HEK293 (cell line): ENCODE measurements at regions not wholly inside any gene's neighbourhood (a gene's known extent, or its start where the extent isn't known, plus 50 kb on each side); places are given as distances from the start of the nearest gene placed in this dataset.

ENCODE experiments used
- CTCF ChIA-PET: fragments of 350-600 bp; formaldehyde crosslinking; extraction: SDS; loops from one replicate; lab custom pipeline; 2021; ENCODE audit warnings: antibody characterized with exemption; lab: Yijun Ruan, JAX
- POLR2A ChIA-PET: fragments of 300-600 bp; formaldehyde crosslinking; extraction: SDS; loops from one replicate; lab custom pipeline; 2020; ENCODE audit warnings: antibody characterized with exemption, inconsistent platforms; lab: Yijun Ruan, JAX
- H3K27ac ChIP-seq: fragments of 200-500 bp; sonication (Bioruptor generic); 2 replicates; pipeline ENCODE4 v1.5.1; 2014; ENCODE audit warnings: low read depth, low read length, control low read depth, inconsistent platforms; ENCODE audit errors: extremely low read depth
- H3K36me3 ChIP-seq, 2 experiments: fragments of 200-500 bp in 1 of 2; sonication (Bioruptor generic) in 1 of 2; 1 replicate in 1 of 2; 2 replicates in 1 of 2; pipeline ENCODE4 v1.5.1; 2014 to 2017; ENCODE audit warnings: inconsistent platforms in 2 of 2, low read length in 2 of 2; ENCODE audit not compliant: control insufficient read depth in 2 of 2, insufficient read depth in 1 of 2
- H3K4me1 ChIP-seq: fragments of 200-500 bp; sonication (Bioruptor generic); 2 replicates; pipeline ENCODE4 v1.5.1; 2014; ENCODE audit warnings: mild to moderate bottlenecking, low read length, inconsistent platforms; ENCODE audit not compliant: control insufficient read depth, insufficient read depth
- H3K4me3 ChIP-seq: 2 replicates; pipeline ENCODE4 v1.5.1; 2011; ENCODE audit warnings: low read depth, mild to moderate bottlenecking, control low read depth, low read length, moderate library complexity
- H3K9me3 ChIP-seq: fragments of 200-500 bp; sonication (Bioruptor generic); 2 replicates; pipeline ENCODE4 v1.5.1; 2014; ENCODE audit warnings: low read depth, low read length, inconsistent platforms; ENCODE audit not compliant: control insufficient read depth, insufficient read depth
- BCL11A ChIP-seq: fragments of 450-650 bp; formaldehyde crosslinking; IDR thresholded peaks from 2 replicates; pipeline ENCODE4 v1.5.1; 2016; ENCODE audit warnings: low read depth, missing biosample characterization, missing genetic modification characterization
- HOXC10 ChIP-seq: sonication (generic); formaldehyde crosslinking; IDR thresholded peaks from 2 replicates; pipeline ENCODE4 v1.8.1; 2023; ENCODE audit warnings: mild to moderate bottlenecking, missing genetic modification reagents
- PRDM10 ChIP-seq: fragments of 450-650 bp; formaldehyde crosslinking; IDR thresholded peaks from 2 replicates; pipeline ENCODE4 v1.5.1; 2016; ENCODE audit warnings: missing biosample characterization, missing genetic modification characterization
- REST ChIP-seq: fragments of 450-650 bp; formaldehyde crosslinking; IDR thresholded peaks from 2 replicates; pipeline ENCODE4 v1.5.1; 2016; ENCODE audit warnings: missing biosample characterization, missing genetic modification characterization
- SCRT2 ChIP-seq: fragments of 450-650 bp; formaldehyde crosslinking; IDR thresholded peaks from 2 replicates; pipeline ENCODE4 v1.5.1; 2016; ENCODE audit warnings: missing biosample characterization, missing genetic modification characterization
- ZBTB10 ChIP-seq: fragments of 450-650 bp; formaldehyde crosslinking; IDR thresholded peaks from 2 replicates; pipeline ENCODE4 v1.5.1; 2016; ENCODE audit warnings: missing biosample characterization, missing genetic modification characterization
- ZNF133 ChIP-seq: fragments of 450-650 bp; formaldehyde crosslinking; IDR thresholded peaks from 2 replicates; pipeline ENCODE4 v1.5.1; 2016; ENCODE audit warnings: missing biosample characterization, missing genetic modification characterization
- ZNF146 ChIP-seq: fragments of 450-650 bp; formaldehyde crosslinking; IDR thresholded peaks from 2 replicates; pipeline ENCODE4 v1.5.1; 2016; ENCODE audit warnings: missing biosample characterization, missing genetic modification characterization
- ZNF23 ChIP-seq: fragments of 450-650 bp; formaldehyde crosslinking; IDR thresholded peaks from 2 replicates; pipeline ENCODE4 v1.5.1; 2016; ENCODE audit warnings: missing biosample characterization, missing genetic modification characterization, borderline replicate concordance
- ZNF239 ChIP-seq: fragments of 450-650 bp; formaldehyde crosslinking; IDR thresholded peaks from 2 replicates; pipeline ENCODE4 v1.5.1; 2016; ENCODE audit warnings: missing biosample characterization, missing genetic modification characterization
- ZNF555 ChIP-seq: fragments of 450-650 bp; formaldehyde crosslinking; conservative IDR thresholded peaks from 2 replicates; pipeline ENCODE4 v1.5.1; 2017; ENCODE audit warnings: missing biosample characterization, mild to moderate bottlenecking, missing genetic modification characterization, inconsistent platforms
- ZNF791 ChIP-seq: fragments of 450-650 bp; formaldehyde crosslinking; IDR thresholded peaks from 2 replicates; pipeline ENCODE4 v1.5.1; 2016; ENCODE audit warnings: missing biosample characterization, missing genetic modification characterization
- ZNF792 ChIP-seq: fragments of 450-650 bp; formaldehyde crosslinking; IDR thresholded peaks from 2 replicates; pipeline ENCODE4 v1.5.1; 2016; ENCODE audit warnings: missing biosample characterization, missing genetic modification characterization
- ZSCAN4 ChIP-seq: fragments of 450-650 bp; formaldehyde crosslinking; IDR thresholded peaks from 2 replicates; pipeline ENCODE4 v1.5.1; 2017; ENCODE audit warnings: missing biosample characterization, missing genetic modification characterization
- TF ChIP-seq, protein P1 (sequence below): fragments of 450-650 bp; formaldehyde crosslinking; IDR thresholded peaks from 2 replicates; pipeline ENCODE4 v1.5.1; 2016; ENCODE audit warnings: missing biosample characterization, missing genetic modification characterization
- TF ChIP-seq, protein P2 (sequence below): fragments of 450-650 bp; formaldehyde crosslinking; IDR thresholded peaks from 2 replicates; pipeline ENCODE4 v1.5.1; 2016; ENCODE audit warnings: missing biosample characterization, missing genetic modification characterization
- TF ChIP-seq, protein P3 (sequence below): fragments of 450-650 bp; formaldehyde crosslinking; IDR thresholded peaks from 2 replicates; pipeline ENCODE4 v1.5.1; 2016; ENCODE audit warnings: missing biosample characterization, missing genetic modification characterization, borderline replicate concordance

- Histone ChIP-seq H3K9me3 (no peaks in the 10 kb centered on the region), H3K4me1 (no peaks in the 10 kb centered on the region)
- ChIA-PET POLR2A (no interaction called here), CTCF (no interaction called here)
- TF ChIP-seq, protein P1, sequence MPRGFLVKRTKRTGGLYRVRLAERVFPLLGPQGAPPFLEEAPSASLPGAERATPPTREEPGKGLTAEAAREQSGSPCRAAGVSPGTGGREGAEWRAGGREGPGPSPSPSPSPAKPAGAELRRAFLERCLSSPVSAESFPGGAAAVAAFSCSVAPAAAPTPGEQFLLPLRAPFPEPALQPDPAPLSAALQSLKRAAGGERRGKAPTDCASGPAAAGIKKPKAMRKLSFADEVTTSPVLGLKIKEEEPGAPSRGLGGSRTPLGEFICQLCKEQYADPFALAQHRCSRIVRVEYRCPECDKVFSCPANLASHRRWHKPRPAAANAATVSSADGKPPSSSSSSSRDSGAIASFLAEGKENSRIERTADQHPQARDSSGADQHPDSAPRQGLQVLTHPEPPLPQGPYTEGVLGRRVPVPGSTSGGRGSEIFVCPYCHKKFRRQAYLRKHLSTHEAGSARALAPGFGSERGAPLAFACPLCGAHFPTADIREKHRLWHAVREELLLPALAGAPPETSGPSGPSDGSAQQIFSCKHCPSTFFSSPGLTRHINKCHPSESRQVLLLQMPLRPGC (tag by site-specific recombination): no peak
- TF ChIP-seq ZSCAN4: no peak
- TF ChIP-seq REST (tag by site-specific recombination): no peak
- TF ChIP-seq ZNF555: no peak
- TF ChIP-seq, protein P2, sequence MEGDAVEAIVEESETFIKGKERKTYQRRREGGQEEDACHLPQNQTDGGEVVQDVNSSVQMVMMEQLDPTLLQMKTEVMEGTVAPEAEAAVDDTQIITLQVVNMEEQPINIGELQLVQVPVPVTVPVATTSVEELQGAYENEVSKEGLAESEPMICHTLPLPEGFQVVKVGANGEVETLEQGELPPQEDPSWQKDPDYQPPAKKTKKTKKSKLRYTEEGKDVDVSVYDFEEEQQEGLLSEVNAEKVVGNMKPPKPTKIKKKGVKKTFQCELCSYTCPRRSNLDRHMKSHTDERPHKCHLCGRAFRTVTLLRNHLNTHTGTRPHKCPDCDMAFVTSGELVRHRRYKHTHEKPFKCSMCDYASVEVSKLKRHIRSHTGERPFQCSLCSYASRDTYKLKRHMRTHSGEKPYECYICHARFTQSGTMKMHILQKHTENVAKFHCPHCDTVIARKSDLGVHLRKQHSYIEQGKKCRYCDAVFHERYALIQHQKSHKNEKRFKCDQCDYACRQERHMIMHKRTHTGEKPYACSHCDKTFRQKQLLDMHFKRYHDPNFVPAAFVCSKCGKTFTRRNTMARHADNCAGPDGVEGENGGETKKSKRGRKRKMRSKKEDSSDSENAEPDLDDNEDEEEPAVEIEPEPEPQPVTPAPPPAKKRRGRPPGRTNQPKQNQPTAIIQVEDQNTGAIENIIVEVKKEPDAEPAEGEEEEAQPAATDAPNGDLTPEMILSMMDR (tag by site-specific recombination): no peak
- TF ChIP-seq, all 188 proteins: peak for 0
- Histone ChIP-seq H3K4me3 (no peak overlapping the region), H3K36me3 (no peaks in the 10 kb centered on the region), H3K27ac (no peak overlapping the region)
These were observed 279.3 kb downstream of the IGSF11 start for GRCh38 chr3:118755253-118755801.

- no peaks in the 10 kb centered on the region for H3K36me3 ChIP-seq
- H3K4me3 ChIP-seq: no peak overlapping the region
- H3K4me1 ChIP-seq: no peaks in the 10 kb centered on the region
- CTCF ChIA-PET: no interaction called here
- POLR2A ChIA-PET: no interaction called here
- no peaks in the 10 kb centered on the region for H3K9me3 ChIP-seq
- H3K27ac ChIP-seq: no peak overlapping the region
- TF ChIP-seq ZNF146: no peak
- no peak for TF ChIP-seq BCL11A (tag by site-specific recombination)
- no peak for TF ChIP-seq ZNF792 (tag by site-specific recombination)
- TF ChIP-seq ZNF23: no peak
- TF ChIP-seq ZNF239 (tag by site-specific recombination): no peak
- no peak for TF ChIP-seq ZNF133 (tag by site-specific recombination)
- no peak for TF ChIP-seq HOXC10 (CRISPR knock-in tag)
- no peak for TF ChIP-seq PRDM10 (tag by site-specific recombination)
- no peak for TF ChIP-seq SCRT2
- TF ChIP-seq, protein P3, sequence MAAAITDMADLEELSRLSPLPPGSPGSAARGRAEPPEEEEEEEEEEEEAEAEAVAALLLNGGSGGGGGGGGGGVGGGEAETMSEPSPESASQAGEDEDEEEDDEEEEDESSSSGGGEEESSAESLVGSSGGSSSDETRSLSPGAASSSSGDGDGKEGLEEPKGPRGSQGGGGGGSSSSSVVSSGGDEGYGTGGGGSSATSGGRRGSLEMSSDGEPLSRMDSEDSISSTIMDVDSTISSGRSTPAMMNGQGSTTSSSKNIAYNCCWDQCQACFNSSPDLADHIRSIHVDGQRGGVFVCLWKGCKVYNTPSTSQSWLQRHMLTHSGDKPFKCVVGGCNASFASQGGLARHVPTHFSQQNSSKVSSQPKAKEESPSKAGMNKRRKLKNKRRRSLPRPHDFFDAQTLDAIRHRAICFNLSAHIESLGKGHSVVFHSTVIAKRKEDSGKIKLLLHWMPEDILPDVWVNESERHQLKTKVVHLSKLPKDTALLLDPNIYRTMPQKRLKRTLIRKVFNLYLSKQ (tag by site-specific recombination): no peak
- no peak for TF ChIP-seq ZNF791 (tag by site-specific recombination)
- TF ChIP-seq ZBTB10 (tag by site-specific recombination): no peak
These were observed 273.9 kb downstream of the IGSF11 start for GRCh38 chr3:118760585-118761290.
